ENCODE measurements at regions not wholly inside any gene's neighbourhood (a gene's known extent, or its start where the extent isn't known, plus 50 kb on each side); places are given as distances from the start of the nearest gene placed in this dataset.

DNA sequence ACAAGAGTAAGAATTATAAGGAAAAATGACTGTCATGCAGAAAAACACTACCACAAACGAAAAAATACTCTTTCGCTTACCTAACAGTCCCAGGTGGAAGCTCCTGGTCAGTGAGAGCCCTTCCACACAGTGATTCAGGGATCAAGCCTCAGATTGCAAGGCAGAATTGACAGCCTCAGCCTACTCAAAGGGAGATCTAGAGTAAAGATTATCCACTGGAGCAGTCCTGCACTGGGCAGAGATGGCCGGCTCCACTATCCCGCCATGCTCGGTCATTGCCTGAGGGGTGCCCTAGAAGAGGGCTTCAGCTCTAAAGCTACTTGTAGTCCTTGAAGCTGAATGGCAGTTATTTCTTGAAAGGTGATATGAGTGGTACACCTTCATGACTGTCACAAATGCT is 174.7 kb downstream of the TTC8 start:
- Histone ChIP-seq H3K4me1 (ENCODE audit: insufficient read depth, low read length) (peaks cover 7% of the 10 kb centered on the region; the same call in 1 of the 2 replicates), H3K79me2 (ENCODE audit: insufficient read depth, low read length) (no peaks in the 10 kb centered on the region), H3K36me3 (ENCODE audit: insufficient read depth, low read length) (no peaks in the 10 kb centered on the region), H4K20me1 (ENCODE audit: insufficient read depth, low read length) (no peaks in the 10 kb centered on the region), H3K4me2 (ENCODE audit: insufficient read depth, low read length) (no peak overlapping the region), H3K9ac (ENCODE audit: low read depth, low read length) (no peak overlapping the region), H3K27ac (ENCODE audit: low read length) (no peak overlapping the region), H3K9me3 (ENCODE audit: insufficient read depth, low read length, severe bottlenecking) (no peaks in the 10 kb centered on the region), H3K4me3 (ENCODE audit: low read depth in 1 of 2, low read length in 2 of 2) (no peak overlapping the region), H2AFZ (ENCODE audit: low read depth, low read length) (no peak overlapping the region), H3K27me3 (ENCODE audit: insufficient read depth, low read length, poor library complexity) (no peaks in the 10 kb centered on the region)
- ATAC-seq (ENCODE audit: insufficient read depth, low read depth), result no peak
- no peak for TF ChIP-seq EZH2 (IDR thresholded peaks at IDR 0.05; ENCODE audit: borderline replicate concordance, low read depth, low read length, severe bottlenecking)
- TF ChIP-seq, protein P1, sequence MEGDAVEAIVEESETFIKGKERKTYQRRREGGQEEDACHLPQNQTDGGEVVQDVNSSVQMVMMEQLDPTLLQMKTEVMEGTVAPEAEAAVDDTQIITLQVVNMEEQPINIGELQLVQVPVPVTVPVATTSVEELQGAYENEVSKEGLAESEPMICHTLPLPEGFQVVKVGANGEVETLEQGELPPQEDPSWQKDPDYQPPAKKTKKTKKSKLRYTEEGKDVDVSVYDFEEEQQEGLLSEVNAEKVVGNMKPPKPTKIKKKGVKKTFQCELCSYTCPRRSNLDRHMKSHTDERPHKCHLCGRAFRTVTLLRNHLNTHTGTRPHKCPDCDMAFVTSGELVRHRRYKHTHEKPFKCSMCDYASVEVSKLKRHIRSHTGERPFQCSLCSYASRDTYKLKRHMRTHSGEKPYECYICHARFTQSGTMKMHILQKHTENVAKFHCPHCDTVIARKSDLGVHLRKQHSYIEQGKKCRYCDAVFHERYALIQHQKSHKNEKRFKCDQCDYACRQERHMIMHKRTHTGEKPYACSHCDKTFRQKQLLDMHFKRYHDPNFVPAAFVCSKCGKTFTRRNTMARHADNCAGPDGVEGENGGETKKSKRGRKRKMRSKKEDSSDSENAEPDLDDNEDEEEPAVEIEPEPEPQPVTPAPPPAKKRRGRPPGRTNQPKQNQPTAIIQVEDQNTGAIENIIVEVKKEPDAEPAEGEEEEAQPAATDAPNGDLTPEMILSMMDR (IDR thresholded peaks at IDR 0.05; ENCODE audit: borderline replicate concordance, extremely low read depth, low read length, poor library complexity, severe bottlenecking), result no peak
- DNase-seq, result no peak

DNA sequence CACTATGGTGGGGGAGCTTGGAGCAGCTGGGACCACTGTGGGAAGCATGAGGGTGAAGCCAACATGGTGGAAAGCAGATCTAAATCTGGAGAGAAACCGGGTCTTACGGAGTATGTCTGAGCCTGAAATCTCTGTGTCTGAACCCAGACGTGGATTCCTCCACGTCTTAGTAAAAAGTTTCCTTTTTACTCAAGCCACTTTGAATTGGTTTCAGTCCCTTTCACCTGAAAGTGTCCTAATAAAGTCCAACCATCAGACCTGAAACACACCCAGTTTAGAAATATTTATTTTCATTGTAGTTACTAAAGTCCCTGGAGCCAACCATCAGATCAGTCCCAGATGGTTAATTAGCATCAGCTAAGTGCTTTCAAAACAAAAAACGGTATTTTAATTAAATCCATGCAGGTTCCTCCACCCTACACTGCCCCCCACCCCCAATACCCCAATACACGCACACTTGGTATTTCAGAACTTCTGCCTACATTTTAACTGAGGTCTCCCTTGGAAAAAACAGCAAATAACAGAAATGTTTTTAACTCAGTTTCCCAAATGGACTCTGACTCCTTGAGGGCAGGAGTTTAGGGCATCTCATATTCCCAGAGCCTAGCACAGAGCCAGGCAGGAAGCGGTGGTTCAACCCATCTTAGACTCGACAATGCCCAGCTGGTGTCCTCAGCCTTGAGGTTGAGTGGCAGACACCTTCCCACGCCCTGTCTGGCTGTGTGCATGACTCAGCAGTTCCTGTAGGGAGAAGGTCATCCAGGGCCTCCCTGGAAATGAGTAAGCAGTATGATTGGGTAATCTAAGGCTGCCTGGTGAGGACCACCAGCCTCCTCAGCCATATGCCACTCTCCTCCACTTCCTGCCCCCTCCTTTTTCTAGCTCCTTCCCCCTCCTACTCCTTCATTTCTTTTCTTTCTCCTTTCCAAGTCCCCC is 175.8 kb downstream of the TTC8 start:
- peak; percentile 39 for DNase-seq
- Histone ChIP-seq H4K20me1 (ENCODE audit: insufficient read depth, low read length) (no peaks in the 10 kb centered on the region), H3K27ac (ENCODE audit: low read length) (no peak overlapping the region), H3K9ac (ENCODE audit: low read depth, low read length) (no peak overlapping the region), H3K4me1 (ENCODE audit: insufficient read depth, low read length) (peaks cover 7% of the 10 kb centered on the region; the same call in 1 of the 2 replicates), H3K27me3 (ENCODE audit: insufficient read depth, low read length, poor library complexity) (no peaks in the 10 kb centered on the region), H3K79me2 (ENCODE audit: insufficient read depth, low read length) (no peaks in the 10 kb centered on the region), H2AFZ (ENCODE audit: low read depth, low read length) (no peak overlapping the region), H3K9me3 (ENCODE audit: insufficient read depth, low read length, severe bottlenecking) (no peaks in the 10 kb centered on the region), H3K4me2 (ENCODE audit: insufficient read depth, low read length) (no peak overlapping the region), H3K4me3 (ENCODE audit: low read depth in 1 of 2, low read length in 2 of 2) (no peak overlapping the region), H3K36me3 (ENCODE audit: insufficient read depth, low read length) (no peaks in the 10 kb centered on the region)
- ATAC-seq (ENCODE audit: insufficient read depth, low read depth), result peak; percentile 76
- no peak for TF ChIP-seq EZH2 (IDR thresholded peaks at IDR 0.05; ENCODE audit: borderline replicate concordance, low read depth, low read length, severe bottlenecking)
- TF ChIP-seq, protein P1 (IDR thresholded peaks at IDR 0.05; ENCODE audit: borderline replicate concordance, extremely low read depth, low read length, poor library complexity, severe bottlenecking), result no peak

DNA sequence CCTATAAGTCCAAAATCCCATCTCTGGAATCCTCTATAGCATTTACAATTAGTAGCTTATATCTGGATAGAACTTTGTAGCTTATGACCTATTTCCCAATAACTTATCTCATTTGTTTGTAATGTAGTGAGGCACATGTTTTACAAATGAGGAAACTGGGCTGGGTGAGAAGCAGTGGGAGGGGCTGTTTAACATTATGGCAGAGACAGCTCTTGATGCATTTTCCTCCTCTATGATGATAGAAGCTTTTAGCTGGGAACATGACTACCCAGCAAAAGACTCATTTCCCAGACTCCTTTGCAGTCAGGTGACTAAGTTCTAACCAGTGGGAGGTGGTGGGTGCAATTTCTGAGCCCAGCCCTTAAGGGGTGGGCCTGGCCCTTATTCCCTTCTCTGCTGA is 179.7 kb downstream of the TTC8 start:
- H3K9me3 ChIP-seq (ENCODE audit: insufficient read depth, low read length, severe bottlenecking), result no peaks in the 10 kb centered on the region

More for the DNA sequence above, 179.7 kb downstream of the TTC8 start:
- Histone ChIP-seq H3K36me3 (ENCODE audit: insufficient read depth, low read length) (no peaks in the 10 kb centered on the region), H4K20me1 (ENCODE audit: insufficient read depth, low read length) (no peaks in the 10 kb centered on the region), H3K27ac (ENCODE audit: low read length) (no peak overlapping the region), H2AFZ (ENCODE audit: low read depth, low read length) (no peak overlapping the region), H3K79me2 (ENCODE audit: insufficient read depth, low read length) (no peaks in the 10 kb centered on the region), H3K27me3 (ENCODE audit: insufficient read depth, low read length, poor library complexity) (no peaks in the 10 kb centered on the region), H3K4me2 (ENCODE audit: insufficient read depth, low read length) (no peak overlapping the region), H3K4me3 (ENCODE audit: low read depth in 1 of 2, low read length in 2 of 2) (no peak overlapping the region), H3K9ac (ENCODE audit: low read depth, low read length) (no peak overlapping the region), H3K4me1 (ENCODE audit: insufficient read depth, low read length) (peaks cover 7% of the 10 kb centered on the region; the same call in 1 of the 2 replicates)
- no peak for ATAC-seq (ENCODE audit: insufficient read depth, low read depth)
- DNase-seq, result no peak
- TF ChIP-seq, protein P1 (IDR thresholded peaks at IDR 0.05; ENCODE audit: borderline replicate concordance, extremely low read depth, low read length, poor library complexity, severe bottlenecking), result no peak
- no peak for TF ChIP-seq EZH2 (IDR thresholded peaks at IDR 0.05; ENCODE audit: borderline replicate concordance, low read depth, low read length, severe bottlenecking)

All from DND-41 (cell line).